IPS DF 4.7 (cell line): ENCODE measurements at regions not wholly inside any gene's neighbourhood (a gene's known extent, or its start where the extent isn't known, plus 50 kb on each side); places are given as distances from the start of the nearest gene placed in this dataset.
"Not testable (repeated sequence)": the region's sequence is repeated elsewhere in the genome, so short reads cannot be mapped to it uniquely, and the experiment has no call there.

Source experiments
- DNase-seq: peaks from one replicate; pipeline ENCODE4 v3.0.0-alpha.2; 2013; ENCODE audit warnings: low spot score; ENCODE audit errors: extremely low read depth

DNA sequence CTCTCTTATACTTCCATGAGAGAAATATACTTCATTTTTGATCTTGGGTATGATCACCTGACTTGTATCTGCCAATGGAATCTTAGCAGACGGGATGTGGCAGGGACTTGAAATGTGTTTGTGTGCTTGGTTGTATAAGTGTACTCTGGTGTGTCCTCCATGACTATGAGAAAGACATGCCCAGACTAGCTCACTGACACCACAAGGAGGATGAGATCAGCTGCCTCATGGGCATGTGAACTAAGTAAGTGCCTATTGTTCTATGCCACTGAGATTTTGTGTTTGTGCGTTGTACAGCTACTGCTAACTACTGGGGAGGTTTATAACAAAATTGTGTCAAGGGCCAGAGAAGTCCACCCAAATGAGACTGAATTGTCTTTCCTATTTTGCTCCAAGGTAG, 402.2 kb upstream of the SALL1 start:
- DNase-seq, result no peak

DNA sequence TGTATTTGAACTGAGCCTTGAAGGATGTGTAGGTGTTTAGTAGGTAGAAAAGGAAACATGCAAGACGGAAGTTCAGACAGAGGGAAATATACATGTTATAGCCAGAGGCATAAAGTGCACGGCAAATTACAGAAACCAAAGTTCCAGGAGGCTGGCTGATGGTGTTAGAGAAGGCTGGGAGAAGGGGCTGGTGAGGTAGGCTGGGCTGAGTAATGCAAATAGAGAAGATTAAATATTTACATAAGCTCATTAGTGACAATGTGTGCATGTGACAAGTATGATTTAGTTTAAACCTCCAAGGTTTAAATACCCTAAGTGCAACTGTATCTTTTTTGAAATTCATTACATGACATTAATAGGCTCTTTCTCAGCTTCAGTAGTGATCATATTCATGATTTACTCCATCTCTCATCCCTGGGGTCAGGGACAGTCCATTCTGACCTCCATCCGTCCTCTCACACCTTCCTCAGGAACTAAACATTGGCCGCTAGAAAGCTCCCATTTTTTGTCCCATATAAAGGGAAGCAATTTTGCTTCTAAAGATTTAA, 399.8 kb upstream of the SALL1 start:
- DNase-seq, result no peak

DNA sequence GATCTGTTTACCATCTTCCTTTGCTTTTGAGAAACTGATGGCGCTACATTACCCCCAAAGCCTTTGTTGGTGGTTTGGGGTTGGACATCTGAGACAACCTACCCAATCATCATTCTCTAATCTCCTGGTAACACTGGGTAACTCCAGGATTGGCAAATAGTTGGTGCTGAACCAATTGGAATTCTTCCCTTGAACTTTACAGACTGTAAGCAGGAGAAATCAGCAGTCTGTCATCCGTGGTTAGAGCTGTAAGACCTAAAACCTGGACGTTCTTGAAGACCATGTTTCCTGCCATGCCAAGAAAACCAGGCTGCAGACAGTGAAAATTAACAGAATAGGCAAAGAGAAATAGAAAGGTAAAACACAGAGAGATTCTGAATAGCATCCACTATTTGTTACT, 398.8 kb upstream of the SALL1 start:
- DNase-seq, result no peak

- DNase-seq, result no peak
These were observed 394.9 kb upstream of the SALL1 start for GRCh38 chr16:51545951-51546350.

GRCh38 chr16:51544851-51545467, 393.9 kb upstream of the SALL1 start:
- DNase-seq, result no peak

DNA sequence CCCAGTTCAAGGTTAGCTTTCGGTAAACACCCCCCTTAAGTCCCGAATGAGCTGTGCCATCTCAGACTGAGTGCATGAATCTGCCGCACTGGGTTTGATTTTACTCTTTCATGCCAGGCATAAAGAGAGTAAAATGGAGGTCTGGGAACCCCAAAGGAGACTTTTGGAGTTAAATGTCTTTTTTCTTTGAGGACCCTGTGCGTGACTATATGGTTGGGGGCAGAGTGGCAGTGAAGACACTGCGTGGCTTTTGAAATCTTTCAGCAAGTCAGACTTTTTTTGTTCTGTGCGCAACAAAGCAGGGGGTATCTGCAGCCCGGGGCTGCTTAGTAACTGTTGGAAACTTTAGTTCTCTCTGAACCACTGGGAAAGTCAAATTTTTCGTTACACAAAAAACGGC, 392.9 kb upstream of the SALL1 start:
- DNase-seq, result no peak

GRCh38 chr16:51542981-51543815, 392.1 kb upstream of the SALL1 start:
- DNase-seq, result no peak

- no peak for DNase-seq
These were observed 389.2 kb upstream of the SALL1 start for GRCh38 chr16:51540259-51540658.

DNA sequence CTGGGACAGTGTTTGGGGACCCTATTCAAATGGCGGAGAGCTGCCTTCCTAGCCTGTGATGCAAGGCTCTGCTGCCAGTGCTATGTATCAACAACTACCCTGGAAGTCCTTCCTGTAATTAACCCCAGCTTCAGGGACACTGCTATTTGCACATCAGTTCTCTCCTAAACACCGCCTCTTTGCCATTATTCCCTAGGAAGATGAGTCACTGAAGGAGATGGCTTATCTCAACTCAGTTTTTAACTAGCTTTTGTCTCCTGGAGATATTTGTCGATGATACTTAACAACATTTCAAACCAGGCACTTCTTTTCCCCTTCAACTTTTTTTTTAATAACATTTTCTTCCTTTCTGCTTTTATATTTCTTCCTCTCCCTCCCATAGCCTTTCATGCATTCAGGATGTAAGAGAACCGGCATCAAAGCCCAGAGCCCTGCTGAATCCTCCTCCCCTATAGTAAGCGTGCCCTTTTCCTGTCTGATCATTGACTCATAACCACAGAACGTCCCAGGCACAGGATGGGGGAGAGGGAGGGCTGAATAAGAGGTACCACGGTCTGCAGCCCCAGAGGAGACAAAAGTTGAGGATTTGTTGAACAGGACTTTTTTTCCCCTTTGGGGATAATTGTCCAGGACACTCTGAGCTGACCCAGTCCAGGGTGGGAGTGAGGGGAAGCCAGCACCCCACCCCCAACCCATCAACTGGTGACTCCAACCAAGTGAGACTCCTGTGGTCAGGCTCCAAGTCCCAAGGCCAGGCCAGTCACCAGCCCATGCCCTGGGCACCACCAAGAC, 387.8 kb upstream of the SALL1 start:
- DNase-seq, result no peak

DNA sequence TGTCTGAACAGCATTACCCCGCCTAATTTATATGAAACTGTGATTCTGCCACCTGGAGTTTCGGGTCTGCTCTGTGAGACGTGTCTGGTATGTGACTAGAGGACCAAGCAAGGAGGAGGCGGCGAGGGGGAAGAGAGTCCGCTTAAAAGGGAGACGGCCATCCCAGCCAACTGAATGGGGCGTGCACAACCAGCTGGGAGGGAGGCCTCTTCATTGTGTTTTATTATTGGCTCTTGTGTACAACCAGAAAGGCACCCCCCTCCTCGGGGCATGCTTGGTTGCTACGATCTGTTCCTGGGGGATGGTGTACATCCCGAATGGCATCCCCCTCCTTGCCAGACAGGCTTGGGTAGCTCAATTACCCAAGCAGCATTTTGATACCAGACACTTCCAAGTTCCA, 384.5 kb upstream of the SALL1 start:
- no peak for DNase-seq

DNA sequence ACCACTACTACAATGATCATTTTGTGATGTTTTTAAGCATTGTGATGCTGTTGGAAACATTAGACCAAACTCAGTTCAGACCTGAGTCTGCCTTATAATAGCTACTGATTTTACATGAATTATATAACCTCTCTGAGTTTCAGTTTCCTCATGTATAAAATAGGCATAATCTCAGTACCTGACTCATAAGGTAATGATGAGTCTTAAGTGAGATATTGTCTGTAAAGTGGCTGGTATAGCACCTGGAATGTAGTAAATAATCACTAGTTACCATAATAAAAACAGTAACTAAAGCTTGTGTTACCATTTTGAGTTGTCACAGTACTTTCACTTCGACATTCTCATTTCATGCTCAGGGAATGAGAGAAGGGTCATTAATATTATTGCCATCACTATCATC, 381.5 kb upstream of the SALL1 start:
- DNase-seq, result no peak

- no peak for DNase-seq
These were observed 380.2 kb upstream of the SALL1 start for GRCh38 chr16:51531271-51531670.

GRCh38 chr16:51527349-51527748, 376.3 kb upstream of the SALL1 start:
- DNase-seq, result no peak

DNA sequence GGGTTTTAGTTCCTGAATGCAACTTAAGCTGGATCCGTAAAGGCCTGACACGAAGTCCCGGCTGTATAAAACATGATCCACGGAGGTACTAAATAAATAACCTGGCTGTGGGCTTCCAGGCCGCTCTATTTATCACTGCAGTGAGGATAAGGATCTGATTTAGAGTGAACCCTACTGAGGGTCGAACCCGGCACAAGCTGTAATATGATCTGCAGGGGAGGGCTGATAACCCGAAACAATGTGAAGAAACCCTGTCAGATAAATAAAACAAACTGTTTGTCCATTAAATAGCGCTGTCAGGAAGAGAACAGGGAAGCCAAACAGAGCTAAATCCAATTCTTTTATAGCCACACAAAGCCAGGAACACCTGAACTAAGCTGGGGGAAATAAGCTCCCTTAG, 375.6 kb upstream of the SALL1 start:
- DNase-seq, result no peak

DNA sequence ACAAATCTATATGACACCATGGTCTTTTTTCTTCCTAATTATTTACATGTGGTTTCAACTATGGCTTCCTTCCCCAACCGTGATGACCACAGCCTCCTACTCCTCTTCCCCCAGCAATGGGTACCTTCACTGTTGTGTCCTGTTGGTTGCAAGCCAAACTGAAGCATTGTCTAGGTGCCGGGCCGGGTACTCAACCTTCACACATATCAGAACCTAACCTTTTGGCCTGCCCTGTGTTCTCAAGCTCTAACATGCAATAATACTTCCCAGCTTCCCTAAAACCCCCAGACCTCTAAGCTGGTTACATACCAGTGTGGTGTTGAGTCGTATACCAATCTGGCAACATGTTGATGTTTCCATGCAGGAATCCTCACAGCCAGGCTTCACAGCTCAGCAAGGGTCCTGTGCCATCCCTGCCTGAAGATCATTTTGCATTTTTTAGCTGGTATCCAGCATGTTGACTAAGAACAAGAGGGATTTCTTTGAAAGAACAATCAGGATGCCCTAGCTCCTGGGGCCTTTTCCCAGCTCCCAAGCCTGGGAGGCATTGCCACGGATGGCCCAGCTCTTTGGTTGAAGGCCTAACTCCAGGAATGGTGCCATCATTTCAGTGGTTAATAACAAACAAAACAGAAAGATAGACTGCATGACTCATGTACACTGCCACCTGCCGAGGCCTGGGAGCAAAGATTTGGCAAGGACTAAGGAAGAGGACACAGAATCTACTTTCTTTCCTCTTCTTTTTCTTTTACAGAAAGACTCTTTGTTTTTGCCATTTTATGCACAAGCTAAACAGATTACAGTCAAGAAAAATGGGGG, 373.7 kb upstream of the SALL1 start:
- no peak for DNase-seq

GRCh38 chr16:51524070-51524469, 373.0 kb upstream of the SALL1 start:
- DNase-seq, result no peak

DNA sequence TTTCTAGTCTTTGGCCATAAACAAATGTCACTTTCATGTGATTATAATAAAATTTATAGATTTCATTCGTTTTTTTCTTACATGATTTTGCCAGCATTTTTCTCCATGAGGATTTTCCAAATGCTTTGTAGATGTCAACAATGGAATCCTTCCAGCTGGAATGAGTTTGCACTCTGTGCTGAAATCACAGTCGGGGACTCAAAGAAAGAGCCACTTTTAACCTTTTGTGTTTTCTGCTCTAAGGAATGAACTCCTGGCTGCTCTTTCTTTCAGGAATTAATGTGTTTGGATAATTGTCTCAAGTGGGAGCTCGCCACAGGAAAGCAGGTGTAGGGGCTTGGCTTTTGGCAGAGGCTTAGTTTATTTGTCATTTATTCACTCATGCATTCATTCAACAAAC, 372.3 kb upstream of the SALL1 start:
- DNase-seq, result no peak

DNA sequence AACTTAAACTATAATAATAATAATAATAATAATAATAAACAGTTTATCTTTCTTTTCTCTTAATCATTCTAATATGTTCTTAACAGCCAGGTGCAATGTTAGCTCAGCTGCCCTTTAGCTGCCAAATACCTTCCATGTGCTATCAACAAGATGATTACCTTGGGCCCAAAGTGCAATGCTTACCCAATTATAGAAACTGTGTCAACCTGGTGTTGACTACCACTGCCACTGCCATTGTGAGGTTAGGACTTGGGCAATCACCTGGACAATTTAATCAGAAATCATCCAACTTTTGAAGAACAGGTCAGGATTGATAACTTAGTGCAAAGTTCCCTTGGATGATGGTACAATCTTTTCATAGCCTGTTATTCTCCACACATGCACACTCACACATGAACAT, 371.8 kb upstream of the SALL1 start:
- no peak for DNase-seq

DNA sequence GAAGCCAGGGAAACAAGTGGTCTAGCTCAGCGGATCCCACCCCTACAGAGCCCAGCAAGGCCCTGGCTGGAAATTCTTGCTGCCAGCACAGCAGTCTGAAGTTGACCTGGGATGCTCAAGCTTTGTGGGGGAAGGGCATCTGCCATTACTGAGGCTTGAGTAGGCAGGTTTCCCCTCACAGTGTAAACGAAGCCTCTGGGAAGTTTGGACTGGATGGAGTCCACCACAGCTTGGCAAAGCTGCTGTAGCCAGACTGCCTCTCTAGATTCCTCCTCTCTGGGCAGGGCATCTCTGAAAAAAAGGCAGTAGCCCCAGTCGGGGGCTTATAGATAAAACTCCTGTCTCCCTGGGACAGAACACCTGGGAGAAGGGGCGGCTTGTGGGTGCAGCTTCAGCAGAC, 365.9 kb upstream of the SALL1 start:
- not testable (repeated sequence) for DNase-seq

DNA sequence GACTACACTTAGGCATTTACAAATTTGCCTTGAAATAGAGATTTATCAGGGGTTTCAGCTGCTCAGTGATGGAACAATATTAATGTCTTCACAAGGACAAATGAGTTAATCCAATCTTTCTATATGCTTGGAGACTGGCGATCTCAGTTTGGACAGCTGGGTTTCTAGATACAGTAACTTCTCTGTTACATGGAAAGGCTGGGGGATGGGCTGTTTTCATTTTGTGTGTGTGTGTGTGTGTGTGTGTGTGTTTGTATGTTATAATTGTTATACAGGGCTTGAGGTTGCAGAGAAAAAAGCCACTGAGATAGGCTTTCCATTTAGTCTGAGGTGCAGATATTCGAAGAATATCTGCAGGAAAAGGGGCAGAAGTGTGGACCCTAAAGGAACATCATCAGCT, 359.3 kb upstream of the SALL1 start:
- DNase-seq, result no peak

DNA sequence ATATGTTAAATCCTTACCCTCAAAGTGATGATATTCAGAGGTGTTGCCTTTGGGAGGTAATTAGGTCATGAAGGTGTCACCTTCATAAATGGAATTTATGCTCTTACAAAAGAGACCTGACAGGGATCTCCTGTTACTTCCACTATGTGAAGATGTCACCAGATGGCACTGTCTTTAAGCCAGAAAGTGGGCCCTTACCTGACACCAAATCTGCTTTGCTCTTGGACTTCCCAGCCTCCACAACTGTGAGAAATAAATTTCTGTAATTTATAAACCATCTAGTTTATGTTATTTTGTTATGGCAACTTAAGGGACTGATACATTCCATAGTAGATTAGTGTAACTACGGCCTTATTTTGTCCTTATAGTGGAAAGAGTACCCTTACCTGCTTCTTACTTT, 358.3 kb upstream of the SALL1 start:
- DNase-seq, result no peak
